Globus pallidus (tissue), 1 donor: ENCODE measurements at regions not wholly inside any gene's neighbourhood (a gene's known extent, or its start where the extent isn't known, plus 50 kb on each side); places are given as distances from the start of the nearest gene placed in this dataset.
"Not testable (repeated sequence)": the region's sequence is repeated elsewhere in the genome, so short reads cannot be mapped to it uniquely, and the experiment has no call there.

Source experiments
- DNase-seq: peaks from one replicate; pipeline ENCODE4 v3.0.0-alpha.2; 2015; ENCODE audit warnings: low spot score

DNA sequence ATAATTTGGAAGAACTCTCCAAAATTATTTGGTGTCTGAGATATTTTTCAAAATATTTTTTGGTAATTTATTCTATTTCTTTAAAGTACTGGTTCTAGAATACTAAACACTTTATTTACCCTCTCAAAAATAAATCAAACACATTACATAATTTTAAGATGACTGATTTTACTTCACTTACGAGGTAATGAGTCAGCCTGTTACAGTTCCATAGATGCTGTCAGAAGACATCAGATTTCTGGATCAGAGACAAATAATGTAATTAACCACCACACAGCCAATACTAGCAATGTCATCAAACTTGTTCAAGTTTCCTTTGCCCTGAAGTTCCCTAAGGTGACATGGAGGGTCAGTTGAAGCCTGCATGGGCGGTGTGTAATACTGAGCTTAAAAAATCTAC is 106.1 kb upstream of the CDH9 start:
- no peak for DNase-seq

DNA sequence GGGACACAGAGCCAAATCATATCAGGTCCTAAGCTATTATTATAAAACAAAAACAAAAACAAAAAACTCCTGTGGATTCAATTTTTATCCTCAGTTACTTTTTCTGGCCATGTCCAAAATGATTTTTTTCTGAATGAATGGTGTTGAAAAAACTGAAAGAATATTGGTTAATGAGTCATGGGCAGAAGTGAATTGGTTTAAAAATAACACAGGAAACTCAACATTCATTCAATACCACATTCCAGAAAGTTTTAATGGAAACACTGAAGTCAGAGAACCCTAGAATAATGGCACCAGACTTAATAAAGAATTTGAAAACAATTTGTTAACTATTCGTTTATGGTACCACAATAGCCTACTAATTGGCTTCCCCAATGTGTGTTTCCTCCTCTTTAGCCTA is 102.4 kb upstream of the CDH9 start:
- DNase-seq = no peak

DNA sequence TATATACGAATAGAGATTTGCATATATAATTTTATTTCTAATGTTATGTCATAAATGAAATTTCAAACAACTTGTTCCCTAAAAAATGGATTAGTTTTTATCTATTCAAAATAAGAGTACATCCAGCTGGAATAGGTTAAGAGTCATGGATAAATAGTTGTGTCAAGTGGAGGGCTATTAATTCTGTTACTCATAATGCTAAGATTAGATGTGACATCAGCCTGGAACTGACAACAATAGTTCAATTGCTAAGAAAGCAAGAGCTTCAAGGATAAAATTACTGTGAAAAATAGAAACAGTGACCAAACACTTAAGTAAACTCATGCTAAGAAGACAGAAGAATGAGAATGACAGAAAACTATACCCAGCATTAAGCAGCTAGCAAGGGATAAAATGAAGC is 92.2 kb upstream of the CDH9 start:
- no peak for DNase-seq

DNA sequence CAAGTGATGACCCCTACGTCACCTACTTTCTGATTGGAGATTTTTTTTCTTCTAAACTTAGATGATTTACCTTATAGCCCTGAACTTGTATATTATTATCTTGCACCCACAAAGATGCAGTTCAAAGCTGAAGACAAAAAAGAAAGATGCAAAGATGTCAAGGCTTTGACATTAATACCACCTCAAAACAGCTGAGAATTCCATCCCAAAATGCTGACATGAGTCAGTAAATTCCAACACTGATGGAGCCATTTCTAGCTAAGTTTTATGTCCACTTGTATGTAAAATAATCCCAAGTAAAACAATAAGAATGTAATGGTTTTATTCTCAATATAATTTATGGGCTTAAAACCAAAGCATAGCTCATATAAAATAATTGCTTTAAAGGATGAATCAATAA is 91.5 kb upstream of the CDH9 start:
- DNase-seq = no peak

DNA sequence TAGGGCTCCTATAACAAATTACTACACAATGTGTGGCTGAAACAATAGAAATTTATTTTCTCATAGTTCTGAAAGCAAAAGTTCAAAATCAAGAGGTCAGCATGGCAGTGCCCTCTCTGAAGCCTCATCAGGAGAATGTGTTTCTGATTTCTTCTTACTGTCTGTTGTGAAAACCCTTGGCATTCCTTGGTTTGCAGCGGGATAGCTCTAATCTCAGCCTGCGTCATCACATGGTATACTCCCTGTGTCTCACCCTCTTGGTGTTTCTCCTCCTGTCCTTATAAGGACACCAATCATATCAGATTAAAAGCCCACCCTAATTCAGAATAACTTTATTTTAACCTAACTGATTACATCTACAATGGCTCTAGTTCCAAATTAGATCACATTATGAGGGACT is 87.5 kb upstream of the CDH9 start:
- no peak for DNase-seq

DNA sequence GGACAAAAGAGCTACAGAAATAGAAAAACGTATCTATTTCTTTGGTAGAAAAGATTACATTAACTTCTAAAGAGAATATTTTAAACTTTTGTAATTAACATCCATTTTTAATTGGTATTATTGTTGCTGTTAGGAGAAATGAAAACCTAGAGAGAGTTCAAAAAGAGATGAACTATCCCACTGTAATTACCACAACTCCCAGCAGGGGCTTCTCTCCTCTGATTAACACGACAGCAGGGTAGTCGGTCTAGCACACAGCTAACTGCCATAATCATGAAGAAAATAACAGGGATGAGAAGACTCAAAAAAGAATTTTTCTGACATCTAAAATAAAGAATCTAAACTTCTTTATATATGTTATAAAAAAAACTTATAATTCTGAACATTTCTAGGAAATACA is 86.2 kb upstream of the CDH9 start:
- no peak for DNase-seq

DNA sequence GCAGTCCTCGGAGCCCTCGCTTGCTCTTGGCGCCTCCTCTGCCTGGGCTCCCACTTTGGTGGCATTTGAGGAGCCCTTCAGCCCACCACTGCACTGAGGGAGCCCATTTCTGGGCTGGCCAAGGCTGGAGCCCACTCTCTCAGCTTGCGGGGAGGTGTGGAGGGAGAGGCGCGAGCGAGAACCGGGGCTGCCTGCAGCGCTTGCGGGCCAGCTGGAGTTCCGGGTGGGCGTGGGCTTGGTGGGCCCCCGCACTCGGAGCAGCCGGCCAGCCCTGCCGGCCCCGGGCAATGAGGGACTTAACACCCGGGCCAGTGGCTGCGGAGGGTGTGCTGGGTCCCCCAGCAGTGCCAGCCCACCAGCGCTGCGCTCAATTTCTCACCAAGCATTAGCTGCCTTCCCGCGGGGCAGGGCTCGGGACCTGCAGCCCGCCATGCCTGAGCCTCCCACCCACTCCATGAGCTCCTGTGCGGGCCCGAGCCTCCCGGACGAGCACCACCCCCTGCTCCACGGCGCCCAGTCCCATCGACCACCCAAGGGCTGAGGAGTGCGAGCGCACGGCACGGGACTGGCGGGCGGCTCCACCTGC is 81.4 kb upstream of the CDH9 start:
- not testable (repeated sequence) for DNase-seq

DNA sequence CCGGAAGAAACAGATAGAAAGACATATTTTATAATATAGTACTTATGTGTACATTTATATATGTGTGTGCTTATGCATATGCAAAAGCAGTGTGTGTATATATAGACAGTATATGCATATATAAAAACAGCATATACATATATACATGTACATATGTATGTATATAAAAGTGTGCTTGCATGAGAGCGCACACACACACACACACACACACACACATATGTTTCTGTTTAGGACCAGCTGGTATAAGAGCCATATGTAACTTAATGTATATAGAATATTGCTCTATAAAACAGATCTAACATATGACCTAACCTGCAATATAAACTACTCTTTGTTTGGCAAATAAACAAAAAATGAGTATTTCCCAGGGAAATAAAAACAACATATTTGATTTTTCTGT is 65.1 kb upstream of the CDH9 start:
- DNase-seq = no peak

DNA sequence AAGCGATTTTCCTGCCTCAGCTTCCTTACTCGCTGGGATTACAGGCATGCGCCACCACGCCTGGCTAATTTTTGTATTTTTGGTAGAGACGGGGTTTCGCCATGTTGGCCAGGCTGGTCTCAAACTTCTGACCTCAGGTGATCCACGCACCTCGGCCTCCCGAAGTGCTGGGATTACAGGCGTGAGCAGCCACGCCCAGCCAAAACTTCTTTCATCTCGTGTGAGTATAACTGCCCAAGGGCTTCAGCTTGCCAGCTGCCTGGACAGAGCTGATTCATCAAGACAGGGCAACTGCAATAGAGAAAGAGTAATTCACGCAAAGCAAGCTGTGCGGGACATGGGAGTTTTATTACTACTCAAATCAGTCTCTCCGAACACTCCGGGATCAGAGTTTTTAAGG is 57.4 kb upstream of the CDH9 start:
- DNase-seq = not testable (repeated sequence)

DNA sequence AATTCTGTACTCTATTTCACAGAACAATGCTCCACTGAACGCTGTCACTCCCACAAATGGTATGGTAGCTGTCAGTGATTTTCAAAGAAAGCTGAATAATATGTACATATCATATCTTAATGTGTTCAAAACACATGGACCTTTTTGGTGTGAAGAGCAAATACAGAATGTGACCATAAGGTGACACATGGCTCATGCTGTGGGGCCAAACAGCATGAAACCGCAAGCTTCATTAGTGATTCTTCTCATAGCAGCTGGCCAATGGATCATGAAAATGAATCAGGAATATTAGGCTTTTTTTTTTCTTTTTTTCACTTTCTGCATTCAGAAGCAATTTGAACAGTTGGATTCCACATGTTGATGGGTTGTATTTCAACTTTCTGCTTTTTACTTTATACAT is 54.9 kb upstream of the CDH9 start:
- DNase-seq = no peak

DNA sequence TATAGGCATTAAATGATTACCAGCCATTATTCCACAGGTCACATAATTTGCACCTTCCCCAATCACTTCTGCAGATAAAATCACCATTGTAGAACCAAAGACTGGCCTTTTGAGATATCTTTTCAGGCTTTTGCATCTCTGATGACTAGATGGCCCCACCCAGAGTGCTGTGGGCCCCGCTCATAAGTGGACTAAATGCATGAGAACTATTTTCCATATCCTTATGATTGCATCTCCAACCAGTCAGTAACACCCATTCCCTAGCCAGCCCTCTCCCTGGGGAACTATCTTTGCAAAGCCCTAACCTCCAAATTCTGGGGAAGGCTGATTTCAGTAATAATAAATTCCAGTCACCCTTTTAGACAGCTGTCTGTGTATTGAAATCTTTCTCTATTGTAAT is 53.5 kb upstream of the CDH9 start:
- no peak for DNase-seq

DNA sequence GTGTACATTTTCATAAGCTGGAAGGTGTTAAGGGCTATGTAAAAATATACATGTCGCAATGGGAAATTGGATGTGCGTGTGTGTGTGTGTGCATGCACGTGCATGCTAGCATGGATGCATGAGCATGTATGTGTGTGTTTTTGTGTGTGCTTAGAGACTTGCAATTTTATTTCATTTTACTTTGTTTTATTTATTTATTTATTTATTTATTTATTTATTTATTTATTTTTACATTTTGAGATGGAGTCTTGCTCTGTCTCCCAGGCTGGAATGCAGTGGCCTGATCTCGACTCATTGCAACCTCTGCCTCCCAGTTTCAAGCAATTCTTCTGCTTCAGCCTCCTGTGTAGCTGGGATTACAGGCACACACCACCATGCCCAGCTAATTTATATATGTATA is 50.4 kb upstream of the CDH9 start:
- not testable (repeated sequence) for DNase-seq
